CD4-positive, CD25-positive, alpha-beta regulatory T cell (primary cell): ENCODE measurements at regions not wholly inside any gene's neighbourhood (a gene's known extent, or its start where the extent isn't known, plus 50 kb on each side); places are given as distances from the start of the nearest gene placed in this dataset.

Source experiments
- ATAC-seq, 2 donors: fragments of 150-1000 bp; cut with Tn5 transposase; one replicate each; pipeline ENCODE4 v1.10.0; 2021; ENCODE audit warnings: low read depth in 2 of 2, moderate number of reproducible peaks in 2 of 2, moderate library complexity in 1 of 2
- DNase-seq, 3 donors: peaks; one replicate each; pipeline versions ENCODE4 v3.0.0 to v3.0.0-alpha.2; 2012 to 2022; ENCODE audit warnings: mixed read lengths in 1 of 3
- H3K27ac ChIP-seq: one replicate; pipeline ENCODE4 v1.7.0; 2013; ENCODE audit warnings: mild to moderate bottlenecking, low read length; ENCODE audit not compliant: insufficient read depth, poor library complexity, severe bottlenecking
- H3K27me3 ChIP-seq: one replicate; pipeline ENCODE4 v1.7.0; 2013; ENCODE audit warnings: low read length; ENCODE audit not compliant: control insufficient read depth, insufficient read depth
- H3K36me3 ChIP-seq: one replicate; pipeline ENCODE4 v1.7.0; 2013; ENCODE audit warnings: mild to moderate bottlenecking, low read length, moderate library complexity; ENCODE audit not compliant: control insufficient read depth, insufficient read depth
- H3K4me1 ChIP-seq: 2 replicates; pipeline ENCODE4 v1.7.0; 2013; ENCODE audit warnings: mild to moderate bottlenecking, low read length; ENCODE audit not compliant: insufficient read depth, control insufficient read depth, poor library complexity, severe bottlenecking
- H3K4me3 ChIP-seq: one replicate; pipeline ENCODE4 v1.7.0; 2013; ENCODE audit warnings: low read depth, mild to moderate bottlenecking, low read length, moderate library complexity
- H3K9me3 ChIP-seq, 2 experiments: 1 replicate in 1 of 2; 2 replicates in 1 of 2; pipeline ENCODE4 v1.7.0; 2013; ENCODE audit warnings: low read length in 2 of 2, mild to moderate bottlenecking in 1 of 2, moderate library complexity in 1 of 2; ENCODE audit not compliant: control insufficient read depth in 2 of 2
- H3K27ac Mint-ChIP-seq, 3 donors: one replicate each; pipeline ENCODE4 v1.8.0; 2020 to 2022; ENCODE audit warnings: mild to moderate bottlenecking in 3 of 3, mixed read lengths in 3 of 3, moderate library complexity in 2 of 3
- H3K27me3 Mint-ChIP-seq: one replicate; pipeline ENCODE4 v1.8.0; 2022; ENCODE audit warnings: mild to moderate bottlenecking, mixed read lengths
- H3K36me3 Mint-ChIP-seq: one replicate; pipeline ENCODE4 v1.8.0; 2020; ENCODE audit warnings: mixed read lengths
- H3K4me1 Mint-ChIP-seq, 4 donors: one replicate each; pipeline ENCODE4 v1.8.0; 2020 to 2022; ENCODE audit warnings: mixed read lengths in 4 of 4, mild to moderate bottlenecking in 1 of 4
- H3K4me3 Mint-ChIP-seq, 4 donors: one replicate each; pipeline ENCODE4 v1.8.0; 2020 to 2022; ENCODE audit warnings: mild to moderate bottlenecking in 4 of 4, mixed read lengths in 4 of 4, moderate library complexity in 3 of 4
- H3K9me3 Mint-ChIP-seq, 7 donors: one replicate each; pipeline ENCODE4 v1.8.0; 2020 to 2022; ENCODE audit warnings: mixed read lengths in 7 of 7, mild to moderate bottlenecking in 3 of 7, moderate library complexity in 2 of 7

DNA sequence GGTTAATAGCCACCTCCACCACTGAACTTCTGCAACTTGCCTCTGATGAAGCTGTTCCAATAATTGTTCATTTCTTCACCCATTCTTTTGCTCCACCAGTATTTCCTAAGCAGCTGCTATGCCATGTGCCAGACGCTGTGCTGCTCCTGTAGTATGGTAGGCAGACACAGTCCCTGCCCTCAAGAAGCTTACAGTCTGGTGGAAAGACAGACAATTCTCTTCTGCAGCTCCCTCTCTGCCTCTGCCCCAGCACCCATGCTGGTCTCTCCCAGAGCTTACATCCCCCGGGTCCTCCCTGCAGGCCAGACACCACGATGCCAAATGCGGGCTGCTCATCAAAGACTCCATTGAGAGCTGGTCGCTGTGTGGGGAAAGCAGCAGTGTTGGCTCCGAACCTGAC is 111.6 kb upstream of the ESRRB start:
- no peak for DNase-seq
- no peaks in the 10 kb centered on the region for H3K4me1 ChIP-seq
- H3K36me3 ChIP-seq = no peaks in the 10 kb centered on the region
- no peak for ATAC-seq
- no peak overlapping the region for H3K27ac ChIP-seq
- no peak overlapping the region for H3K27ac Mint-ChIP-seq
- H3K36me3 Mint-ChIP-seq = no peaks in the 10 kb centered on the region
- H3K9me3 ChIP-seq = no peaks in the 10 kb centered on the region
- peaks cover 0 to 7% (median 0%) of the 10 kb centered on the region in 4 donors for H3K4me1 Mint-ChIP-seq
- no peak overlapping the region for H3K4me3 Mint-ChIP-seq
- H3K27me3 Mint-ChIP-seq = no peaks in the 10 kb centered on the region
- H3K27me3 ChIP-seq = no peaks in the 10 kb centered on the region
- no peak overlapping the region for H3K4me3 ChIP-seq
- H3K9me3 Mint-ChIP-seq = peaks cover 0 to 2% (median 0%) of the 10 kb centered on the region in 7 donors

DNA sequence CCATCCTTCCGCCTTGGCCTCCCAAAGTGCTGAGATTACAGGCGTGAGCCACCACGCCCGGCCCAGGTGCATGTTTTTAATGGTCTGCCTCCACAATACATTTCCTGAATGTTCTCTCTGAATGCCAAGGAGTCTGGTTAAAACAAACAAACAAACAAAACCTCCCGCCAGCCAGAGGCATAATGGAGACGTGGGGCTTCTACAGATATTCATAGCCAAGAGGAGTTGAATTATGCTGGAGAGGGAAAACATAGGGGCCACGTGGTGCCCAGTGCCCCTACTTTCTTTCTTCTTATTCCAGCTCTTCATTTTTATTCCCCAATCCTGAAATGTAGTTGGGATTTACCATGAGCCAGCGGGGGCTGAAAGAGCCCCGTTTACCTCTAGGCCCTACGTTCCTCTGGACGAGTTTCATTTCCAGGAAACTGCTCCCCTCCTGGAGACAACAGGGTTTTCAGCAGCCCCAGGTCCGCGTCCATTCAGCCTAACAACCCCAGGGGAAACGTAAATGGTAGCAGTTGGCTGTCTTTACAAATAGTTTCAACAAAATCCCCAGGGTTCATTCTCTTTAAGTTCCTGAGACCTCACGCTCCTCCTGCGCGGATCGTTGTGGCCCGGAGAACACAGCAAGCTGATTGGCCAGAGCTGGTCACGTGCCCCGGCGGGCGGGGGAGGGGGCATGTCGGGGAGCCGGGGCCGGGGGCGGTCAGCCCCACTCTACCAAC is 108.5 kb upstream of the ESRRB start:
- DNase-seq = peak in 1 of 3 donors; percentile 15
- H3K27me3 Mint-ChIP-seq = no peaks in the 10 kb centered on the region
- Histone ChIP-seq H3K27me3 (no peaks in the 10 kb centered on the region), H3K36me3 (no peaks in the 10 kb centered on the region), H3K9me3 (no peaks in the 10 kb centered on the region), H3K27ac (no peak overlapping the region), H3K4me1 (no peaks in the 10 kb centered on the region), H3K4me3 (no peak overlapping the region)
- H3K27ac Mint-ChIP-seq = no peak overlapping the region
- H3K4me3 Mint-ChIP-seq = peak overlapping the region in 1 of 4 donors; percentile 53
- H3K36me3 Mint-ChIP-seq = no peaks in the 10 kb centered on the region
- peaks cover 0 to 7% (median 0%) of the 10 kb centered on the region in 4 donors for H3K4me1 Mint-ChIP-seq
- peaks cover 0 to 2% (median 0%) of the 10 kb centered on the region in 7 donors for H3K9me3 Mint-ChIP-seq
- no peak for ATAC-seq

DNA sequence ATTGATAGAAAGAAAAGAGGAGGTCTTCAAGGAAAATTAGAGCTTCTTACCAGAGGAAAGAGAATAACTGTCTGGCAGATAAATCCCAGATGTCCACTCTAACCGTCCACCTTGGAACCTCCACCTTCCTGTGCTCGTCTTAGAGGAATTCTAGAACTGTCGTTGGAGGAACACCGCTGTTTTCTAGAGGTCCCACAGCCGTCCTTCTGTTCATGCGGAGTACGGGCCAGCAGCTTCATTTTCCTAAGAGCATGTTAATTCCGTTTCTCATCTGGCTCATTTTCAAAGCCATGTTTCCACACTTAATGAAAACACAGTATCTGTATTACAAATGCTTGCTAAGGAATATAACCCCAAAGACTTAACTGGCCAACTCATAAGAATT is 107.9 kb upstream of the ESRRB start:
- no peaks in the 10 kb centered on the region for H3K9me3 ChIP-seq
- no peaks in the 10 kb centered on the region for H3K36me3 ChIP-seq
- Mint-ChIP-seq H3K9me3 (peaks cover 0 to 2% (median 0%) of the 10 kb centered on the region in 7 donors), H3K4me1 (peaks cover 0 to 7% (median 0%) of the 10 kb centered on the region in 4 donors), H3K4me3 (peak overlapping the region in 1 of 4 donors; percentile 10), H3K27ac (no peak overlapping the region), H3K36me3 (no peaks in the 10 kb centered on the region), H3K27me3 (no peaks in the 10 kb centered on the region)
- no peak overlapping the region for H3K4me3 ChIP-seq
- no peak for ATAC-seq
- no peak for DNase-seq
- no peaks in the 10 kb centered on the region for H3K27me3 ChIP-seq
- H3K27ac ChIP-seq = no peak overlapping the region
- no peaks in the 10 kb centered on the region for H3K4me1 ChIP-seq

DNA sequence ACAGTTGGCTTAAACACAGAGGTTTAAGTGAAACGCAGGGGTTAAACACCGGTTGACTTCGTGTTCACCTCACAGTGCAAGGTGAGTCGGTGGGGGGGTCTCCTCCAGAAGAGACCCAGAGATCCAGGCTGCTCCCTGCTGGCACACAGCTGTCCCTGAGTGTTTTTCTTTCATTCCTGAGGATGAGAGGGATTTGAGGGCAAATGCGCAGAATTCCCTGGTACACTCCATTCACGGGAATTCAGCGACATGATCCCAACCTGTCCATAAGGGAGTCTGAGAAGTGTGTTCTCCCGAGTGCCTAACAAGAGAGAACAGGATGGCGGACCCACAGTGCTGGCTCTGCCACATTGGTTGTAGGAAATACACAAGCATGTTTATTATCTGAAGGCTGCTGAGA is 107.2 kb upstream of the ESRRB start:
- H3K27me3 Mint-ChIP-seq = no peaks in the 10 kb centered on the region
- H3K27ac Mint-ChIP-seq = peak overlapping the region in 1 of 3 donors; percentile 15
- no peak for DNase-seq

DNA sequence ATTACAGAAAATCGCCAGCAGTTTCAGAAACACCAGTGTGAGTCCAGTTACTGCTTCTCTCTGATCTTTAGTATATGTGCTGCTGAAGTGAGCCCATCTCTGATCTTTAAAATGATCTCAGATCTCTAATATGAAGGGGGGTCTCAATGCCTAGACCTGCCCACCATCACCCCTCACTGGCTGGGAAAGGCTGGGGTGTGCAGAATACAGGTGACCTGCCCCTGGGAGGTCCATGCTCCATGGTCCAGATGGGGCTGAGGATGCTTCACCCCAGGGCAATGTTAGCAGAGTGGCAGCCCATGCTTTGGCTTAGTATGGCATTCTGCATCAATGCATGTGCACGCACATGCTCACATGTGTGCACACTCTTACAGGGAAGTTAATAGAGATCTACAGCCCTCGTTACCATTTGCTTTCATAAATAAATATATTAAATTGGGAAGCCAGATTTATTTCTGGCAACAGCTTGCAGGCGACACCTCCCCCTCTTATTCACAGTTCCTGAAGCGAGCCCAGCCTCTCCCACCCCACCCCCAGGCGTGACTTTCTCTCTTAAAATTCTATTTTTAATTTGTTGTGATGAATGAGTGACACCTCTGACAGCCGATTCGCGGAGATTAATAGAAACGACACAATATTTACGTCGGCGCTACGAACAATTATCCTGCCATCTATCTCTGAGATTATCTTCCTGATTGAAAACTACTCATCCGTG is 104.7 kb upstream of the ESRRB start:
- H3K4me1 ChIP-seq = no peaks in the 10 kb centered on the region
- no peak for ATAC-seq
- H3K4me3 Mint-ChIP-seq = no peak overlapping the region
- no peak overlapping the region for H3K4me3 ChIP-seq
- no peaks in the 10 kb centered on the region for H3K36me3 ChIP-seq
- H3K27me3 Mint-ChIP-seq = peaks cover 4% of the 10 kb centered on the region
- no peaks in the 10 kb centered on the region for H3K27me3 ChIP-seq
- no peaks in the 10 kb centered on the region for H3K36me3 Mint-ChIP-seq
- H3K9me3 Mint-ChIP-seq = peaks cover 0 to 2% (median 0%) of the 10 kb centered on the region in 7 donors
- no peaks in the 10 kb centered on the region for H3K9me3 ChIP-seq
- H3K27ac Mint-ChIP-seq = no peak overlapping the region
- no peak for DNase-seq
- peaks cover 0 to 7% (median 0%) of the 10 kb centered on the region in 4 donors for H3K4me1 Mint-ChIP-seq
- H3K27ac ChIP-seq = no peak overlapping the region

More for the DNA sequence above, 107.2 kb upstream of the ESRRB start:
- Mint-ChIP-seq H3K36me3 (no peaks in the 10 kb centered on the region), H3K9me3 (peaks cover 0 to 2% (median 0%) of the 10 kb centered on the region in 7 donors), H3K4me3 (no peak overlapping the region), H3K4me1 (peaks cover 0 to 7% (median 0%) of the 10 kb centered on the region in 4 donors)
- no peaks in the 10 kb centered on the region for H3K36me3 ChIP-seq
- no peak for ATAC-seq
- H3K4me1 ChIP-seq = no peaks in the 10 kb centered on the region
- H3K4me3 ChIP-seq = no peak overlapping the region
- no peak overlapping the region for H3K27ac ChIP-seq
- H3K9me3 ChIP-seq = no peaks in the 10 kb centered on the region
- H3K27me3 ChIP-seq = no peaks in the 10 kb centered on the region

DNA sequence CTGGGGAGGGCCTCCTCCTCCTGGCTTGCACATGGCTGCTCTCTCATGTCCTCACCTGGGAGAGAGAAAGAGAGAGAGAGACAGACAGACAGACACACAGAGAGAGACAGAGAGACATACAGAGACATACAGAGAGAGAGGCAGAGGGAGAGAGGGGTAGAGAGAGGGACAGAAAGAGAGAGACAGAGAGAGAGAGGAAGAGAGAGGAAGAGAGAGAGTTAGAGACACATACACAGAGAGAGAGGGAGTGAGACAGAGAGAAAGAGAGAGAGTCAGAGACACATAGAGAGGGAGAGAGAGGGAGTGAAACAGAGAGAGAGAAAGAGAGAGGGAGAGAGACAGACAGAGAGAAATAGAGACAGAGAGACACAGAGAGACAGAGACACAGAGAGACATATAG is 103.6 kb upstream of the ESRRB start:
- no peak overlapping the region for H3K4me3 ChIP-seq
- H3K27ac ChIP-seq = no peak overlapping the region
- H3K4me1 Mint-ChIP-seq = peaks cover 0 to 2% (median 0%) of the 10 kb centered on the region in 4 donors
- peaks cover 0 to 2% (median 0%) of the 10 kb centered on the region in 7 donors for H3K9me3 Mint-ChIP-seq
- H3K27ac Mint-ChIP-seq = no peak overlapping the region
- H3K36me3 ChIP-seq = no peaks in the 10 kb centered on the region
- no peak overlapping the region for H3K4me3 Mint-ChIP-seq
- no peak for DNase-seq
- H3K4me1 ChIP-seq = no peaks in the 10 kb centered on the region
- H3K9me3 ChIP-seq = no peaks in the 10 kb centered on the region
- no peaks in the 10 kb centered on the region for H3K36me3 Mint-ChIP-seq
- no peak for ATAC-seq
- H3K27me3 Mint-ChIP-seq = peaks cover 4% of the 10 kb centered on the region
- no peaks in the 10 kb centered on the region for H3K27me3 ChIP-seq

DNA sequence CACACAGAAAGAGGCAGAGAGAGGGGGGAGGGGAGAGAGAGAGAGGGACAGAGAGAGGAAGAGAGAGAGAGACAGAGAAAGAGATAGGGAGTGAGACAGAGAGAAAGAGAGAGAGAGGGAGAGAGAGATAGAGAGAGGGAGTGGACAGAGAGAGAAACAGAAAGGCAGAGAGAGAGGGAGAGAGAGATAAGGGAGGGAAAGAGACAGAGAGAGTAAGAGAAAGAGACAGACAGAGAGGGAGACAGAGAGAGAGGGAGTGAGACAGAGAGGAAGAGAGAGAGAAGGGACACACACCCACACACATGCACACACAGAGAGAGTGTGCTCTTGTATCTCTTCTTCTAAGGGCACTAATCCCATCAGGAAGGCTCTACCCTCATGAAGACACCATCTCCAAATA is 103.2 kb upstream of the ESRRB start:
- Mint-ChIP-seq H3K27me3 (peaks cover 4% of the 10 kb centered on the region), H3K36me3 (no peaks in the 10 kb centered on the region), H3K27ac (no peak overlapping the region), H3K4me3 (no peak overlapping the region), H3K9me3 (peaks cover 0 to 2% (median 0%) of the 10 kb centered on the region in 7 donors), H3K4me1 (no peaks in the 10 kb centered on the region)
- H3K27ac ChIP-seq = no peak overlapping the region
- DNase-seq (no peak), ATAC-seq (no peak)
- H3K4me1 ChIP-seq = no peaks in the 10 kb centered on the region
- no peaks in the 10 kb centered on the region for H3K36me3 ChIP-seq
- H3K4me3 ChIP-seq = no peak overlapping the region
- no peaks in the 10 kb centered on the region for H3K9me3 ChIP-seq
- no peaks in the 10 kb centered on the region for H3K27me3 ChIP-seq
